EH (cell line): ENCODE measurements at regions not wholly inside any gene's neighbourhood (a gene's known extent, or its start where the extent isn't known, plus 50 kb on each side); places are given as distances from the start of the nearest gene placed in this dataset.
"Not testable (repeated sequence)": the region's sequence is repeated elsewhere in the genome, so short reads cannot be mapped to it uniquely, and the experiment has no call there.

Experiments
- DNase-seq: peaks from one replicate; pipeline ENCODE4 v3.0.0-alpha.2; 2015; ENCODE audit warnings: low read depth

GRCh38 chr7:83827036-83827435, 178.1 kb upstream of the SEMA3E start:
- DNase-seq = no peak

GRCh38 chr7:83824214-83824613, 175.3 kb upstream of the SEMA3E start:
- no peak for DNase-seq

- no peak for DNase-seq
Measured at GRCh38 chr7:83821866-83822265, 172.9 kb upstream of the SEMA3E start.

- no peak for DNase-seq
Measured at GRCh38 chr7:83820641-83821040, 171.7 kb upstream of the SEMA3E start.

- no peak for DNase-seq
Measured at GRCh38 chr7:83819911-83820310, 171.0 kb upstream of the SEMA3E start.

- no peak for DNase-seq
Measured at GRCh38 chr7:83814480-83814879, 165.5 kb upstream of the SEMA3E start.

GRCh38 chr7:83812563-83812962, 163.6 kb upstream of the SEMA3E start:
- DNase-seq = not testable (repeated sequence)

- DNase-seq = no peak
Measured at GRCh38 chr7:83808982-83809381, 160.0 kb upstream of the SEMA3E start.

- DNase-seq = no peak
Measured at GRCh38 chr7:83807774-83808173, 158.8 kb upstream of the SEMA3E start.

- no peak for DNase-seq
Measured at GRCh38 chr7:83806538-83806937, 157.6 kb upstream of the SEMA3E start.

- DNase-seq = no peak
Measured at GRCh38 chr7:83799333-83799732, 150.4 kb upstream of the SEMA3E start.

GRCh38 chr7:83798489-83798888, 149.6 kb upstream of the SEMA3E start:
- no peak for DNase-seq

- no peak for DNase-seq
Measured at GRCh38 chr7:83796760-83797159, 147.8 kb upstream of the SEMA3E start.

- no peak for DNase-seq
Measured at GRCh38 chr7:83794829-83795228, 145.9 kb upstream of the SEMA3E start.

- no peak for DNase-seq
Measured at GRCh38 chr7:83793558-83793957, 144.6 kb upstream of the SEMA3E start.

GRCh38 chr7:83791737-83792136, 142.8 kb upstream of the SEMA3E start:
- DNase-seq = no peak

- no peak for DNase-seq
Measured at GRCh38 chr7:83786858-83787257, 137.9 kb upstream of the SEMA3E start.

GRCh38 chr7:83782628-83783027, 133.7 kb upstream of the SEMA3E start:
- peak; percentile 0 for DNase-seq

GRCh38 chr7:83778073-83778443, 129.1 kb upstream of the SEMA3E start:
- DNase-seq = no peak

- no peak for DNase-seq
Measured at GRCh38 chr7:83777406-83778072, 128.6 kb upstream of the SEMA3E start.

- no peak for DNase-seq
Measured at GRCh38 chr7:83769407-83769806, 120.5 kb upstream of the SEMA3E start.

GRCh38 chr7:83751217-83751616, 102.3 kb upstream of the SEMA3E start:
- DNase-seq = no peak

GRCh38 chr7:83749495-83749894, 100.6 kb upstream of the SEMA3E start:
- DNase-seq = no peak

- no peak for DNase-seq
Measured at GRCh38 chr7:83739527-83739926, 90.6 kb upstream of the SEMA3E start.
